ENCODE measurements at regions not wholly inside any gene's neighbourhood (a gene's known extent, or its start where the extent isn't known, plus 50 kb on each side); places are given as distances from the start of the nearest gene placed in this dataset.

DNA sequence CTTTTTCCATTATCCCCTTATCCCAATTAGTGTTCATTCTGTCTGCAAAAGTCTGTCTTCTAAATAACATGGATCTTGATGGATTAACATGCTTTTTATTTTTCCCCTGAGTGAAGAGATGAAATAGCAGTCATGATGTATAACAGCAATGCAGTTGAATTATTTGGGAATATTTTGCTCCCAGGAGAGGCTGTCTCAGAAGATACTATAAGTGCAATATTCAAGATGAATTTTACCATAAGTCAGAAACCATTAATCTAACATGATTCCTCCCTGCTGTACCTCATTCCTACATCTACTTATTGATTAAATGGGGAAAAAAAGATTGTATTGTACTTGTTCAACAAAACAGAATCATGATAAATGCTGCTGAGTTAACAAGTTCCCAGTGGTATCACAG lies 233.2 kb upstream of the KCNIP4 start (continued):
- TF ChIP-seq ZNF70 (CRISPR knock-in tag; IDR thresholded peaks at IDR 0.05) (no peak), ZNF565 (CRISPR knock-in tag; conservative IDR thresholded peaks at IDR 0.05; ENCODE audit: low read depth) (no peak), ZNF8 (CRISPR knock-in tag; IDR thresholded peaks at IDR 0.05) (no peak)

DNA sequence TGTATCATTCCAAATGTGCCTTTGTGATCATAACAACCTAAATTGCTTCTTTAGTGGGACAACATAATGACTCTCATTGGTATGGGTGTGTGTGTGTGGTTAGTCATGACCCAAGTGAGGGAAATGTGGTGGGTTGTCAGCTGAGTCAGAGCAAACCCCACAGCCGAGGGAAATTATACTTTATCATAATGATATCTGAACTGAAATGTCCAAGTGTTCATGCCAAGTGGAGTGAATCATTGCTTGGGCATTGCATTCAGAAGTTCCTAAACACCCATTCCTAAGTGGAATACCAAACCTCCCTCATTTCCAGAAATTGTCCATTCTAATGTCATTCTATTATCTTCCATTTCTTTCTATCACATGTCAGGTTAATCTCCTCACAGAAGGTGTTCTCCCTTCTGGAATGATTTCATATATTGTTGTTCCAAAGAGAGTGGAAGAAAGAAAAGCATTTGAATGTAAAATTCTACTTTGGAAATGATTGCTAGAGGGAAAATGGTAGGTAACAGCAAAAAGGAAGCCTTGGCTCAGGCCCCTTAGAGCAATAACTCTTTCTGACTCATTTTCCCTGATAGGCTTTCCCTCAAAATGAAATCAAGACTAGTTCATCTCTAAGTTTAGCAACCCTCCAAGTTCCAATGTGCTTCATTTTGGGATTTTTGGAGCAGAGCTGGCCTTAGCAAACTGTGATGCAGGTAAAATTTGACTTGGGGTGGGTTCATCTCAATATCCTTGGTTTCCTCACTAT lies 230.7 kb upstream of the KCNIP4 start:
- peak; percentile 98 for ATAC-seq
- TF ChIP-seq GLIS3 (CRISPR knock-in tag; IDR thresholded peaks at IDR 0.05), result no peak
- no peak for TF ChIP-seq ESRRG (CRISPR knock-in tag; IDR thresholded peaks at IDR 0.05)
- TF ChIP-seq ISL1 (CRISPR knock-in tag; IDR thresholded peaks at IDR 0.05), result no peak
- TF ChIP-seq, protein P1, sequence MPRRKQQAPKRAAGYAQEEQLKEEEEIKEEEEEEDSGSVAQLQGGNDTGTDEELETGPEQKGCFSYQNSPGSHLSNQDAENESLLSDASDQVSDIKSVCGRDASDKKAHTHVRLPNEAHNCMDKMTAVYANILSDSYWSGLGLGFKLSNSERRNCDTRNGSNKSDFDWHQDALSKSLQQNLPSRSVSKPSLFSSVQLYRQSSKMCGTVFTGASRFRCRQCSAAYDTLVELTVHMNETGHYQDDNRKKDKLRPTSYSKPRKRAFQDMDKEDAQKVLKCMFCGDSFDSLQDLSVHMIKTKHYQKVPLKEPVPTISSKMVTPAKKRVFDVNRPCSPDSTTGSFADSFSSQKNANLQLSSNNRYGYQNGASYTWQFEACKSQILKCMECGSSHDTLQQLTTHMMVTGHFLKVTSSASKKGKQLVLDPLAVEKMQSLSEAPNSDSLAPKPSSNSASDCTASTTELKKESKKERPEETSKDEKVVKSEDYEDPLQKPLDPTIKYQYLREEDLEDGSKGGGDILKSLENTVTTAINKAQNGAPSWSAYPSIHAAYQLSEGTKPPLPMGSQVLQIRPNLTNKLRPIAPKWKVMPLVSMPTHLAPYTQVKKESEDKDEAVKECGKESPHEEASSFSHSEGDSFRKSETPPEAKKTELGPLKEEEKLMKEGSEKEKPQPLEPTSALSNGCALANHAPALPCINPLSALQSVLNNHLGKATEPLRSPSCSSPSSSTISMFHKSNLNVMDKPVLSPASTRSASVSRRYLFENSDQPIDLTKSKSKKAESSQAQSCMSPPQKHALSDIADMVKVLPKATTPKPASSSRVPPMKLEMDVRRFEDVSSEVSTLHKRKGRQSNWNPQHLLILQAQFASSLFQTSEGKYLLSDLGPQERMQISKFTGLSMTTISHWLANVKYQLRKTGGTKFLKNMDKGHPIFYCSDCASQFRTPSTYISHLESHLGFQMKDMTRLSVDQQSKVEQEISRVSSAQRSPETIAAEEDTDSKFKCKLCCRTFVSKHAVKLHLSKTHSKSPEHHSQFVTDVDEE (CRISPR knock-in tag; IDR thresholded peaks at IDR 0.05), result no peak
- TF ChIP-seq PPARA (CRISPR knock-in tag; IDR thresholded peaks at IDR 0.05; ENCODE audit: borderline replicate concordance), result no peak
- TF ChIP-seq RARB (CRISPR knock-in tag; IDR thresholded peaks at IDR 0.05), result peak; percentile 70; the same call in 1 of the 2 replicates
- TF ChIP-seq ZFP30 (CRISPR knock-in tag; IDR thresholded peaks at IDR 0.05), result no peak
- TF ChIP-seq TOX (CRISPR knock-in tag; IDR thresholded peaks at IDR 0.05; ENCODE audit: borderline replicate concordance), result peak; percentile 54; the same call in 1 of the 2 replicates
- TF ChIP-seq ZNF565 (CRISPR knock-in tag; conservative IDR thresholded peaks at IDR 0.05; ENCODE audit: low read depth), result no peak
- no peak for TF ChIP-seq SNAI2 (CRISPR knock-in tag; IDR thresholded peaks at IDR 0.05)
- no peak for TF ChIP-seq ZNF8 (CRISPR knock-in tag; IDR thresholded peaks at IDR 0.05)
- TF ChIP-seq, protein P2, sequence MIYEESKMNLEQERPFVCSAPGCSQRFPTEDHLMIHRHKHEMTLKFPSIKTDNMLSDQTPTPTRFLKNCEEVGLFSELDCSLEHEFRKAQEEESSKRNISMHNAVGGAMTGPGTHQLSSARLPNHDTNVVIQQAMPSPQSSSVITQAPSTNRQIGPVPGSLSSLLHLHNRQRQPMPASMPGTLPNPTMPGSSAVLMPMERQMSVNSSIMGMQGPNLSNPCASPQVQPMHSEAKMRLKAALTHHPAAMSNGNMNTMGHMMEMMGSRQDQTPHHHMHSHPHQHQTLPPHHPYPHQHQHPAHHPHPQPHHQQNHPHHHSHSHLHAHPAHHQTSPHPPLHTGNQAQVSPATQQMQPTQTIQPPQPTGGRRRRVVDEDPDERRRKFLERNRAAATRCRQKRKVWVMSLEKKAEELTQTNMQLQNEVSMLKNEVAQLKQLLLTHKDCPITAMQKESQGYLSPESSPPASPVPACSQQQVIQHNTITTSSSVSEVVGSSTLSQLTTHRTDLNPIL (CRISPR knock-in tag; IDR thresholded peaks at IDR 0.05; ENCODE audit: low read depth), result no peak
- TF ChIP-seq ZC3H10 (CRISPR knock-in tag; IDR thresholded peaks at IDR 0.05), result peak; percentile 55; the same call in 1 of the 2 replicates
- TF ChIP-seq, protein P3, sequence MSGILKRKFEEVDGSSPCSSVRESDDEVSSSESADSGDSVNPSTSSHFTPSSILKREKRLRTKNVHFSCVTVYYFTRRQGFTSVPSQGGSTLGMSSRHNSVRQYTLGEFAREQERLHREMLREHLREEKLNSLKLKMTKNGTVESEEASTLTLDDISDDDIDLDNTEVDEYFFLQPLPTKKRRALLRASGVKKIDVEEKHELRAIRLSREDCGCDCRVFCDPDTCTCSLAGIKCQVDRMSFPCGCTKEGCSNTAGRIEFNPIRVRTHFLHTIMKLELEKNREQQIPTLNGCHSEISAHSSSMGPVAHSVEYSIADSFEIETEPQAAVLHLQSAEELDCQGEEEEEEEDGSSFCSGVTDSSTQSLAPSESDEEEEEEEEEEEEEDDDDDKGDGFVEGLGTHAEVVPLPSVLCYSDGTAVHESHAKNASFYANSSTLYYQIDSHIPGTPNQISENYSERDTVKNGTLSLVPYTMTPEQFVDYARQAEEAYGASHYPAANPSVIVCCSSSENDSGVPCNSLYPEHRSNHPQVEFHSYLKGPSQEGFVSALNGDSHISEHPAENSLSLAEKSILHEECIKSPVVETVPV (CRISPR knock-in tag; IDR thresholded peaks at IDR 0.05), result no peak
- TF ChIP-seq, protein P4, sequence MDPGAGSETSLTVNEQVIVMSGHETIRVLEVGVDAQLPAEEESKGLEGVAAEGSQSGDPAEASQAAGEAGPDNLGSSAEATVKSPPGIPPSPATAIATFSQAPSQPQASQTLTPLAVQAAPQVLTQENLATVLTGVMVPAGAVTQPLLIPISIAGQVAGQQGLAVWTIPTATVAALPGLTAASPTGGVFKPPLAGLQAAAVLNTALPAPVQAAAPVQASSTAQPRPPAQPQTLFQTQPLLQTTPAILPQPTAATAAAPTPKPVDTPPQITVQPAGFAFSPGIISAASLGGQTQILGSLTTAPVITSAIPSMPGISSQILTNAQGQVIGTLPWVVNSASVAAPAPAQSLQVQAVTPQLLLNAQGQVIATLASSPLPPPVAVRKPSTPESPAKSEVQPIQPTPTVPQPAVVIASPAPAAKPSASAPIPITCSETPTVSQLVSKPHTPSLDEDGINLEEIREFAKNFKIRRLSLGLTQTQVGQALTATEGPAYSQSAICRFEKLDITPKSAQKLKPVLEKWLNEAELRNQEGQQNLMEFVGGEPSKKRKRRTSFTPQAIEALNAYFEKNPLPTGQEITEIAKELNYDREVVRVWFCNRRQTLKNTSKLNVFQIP (CRISPR knock-in tag; IDR thresholded peaks at IDR 0.05; ENCODE audit: borderline replicate concordance, low read depth), result no peak

DNA sequence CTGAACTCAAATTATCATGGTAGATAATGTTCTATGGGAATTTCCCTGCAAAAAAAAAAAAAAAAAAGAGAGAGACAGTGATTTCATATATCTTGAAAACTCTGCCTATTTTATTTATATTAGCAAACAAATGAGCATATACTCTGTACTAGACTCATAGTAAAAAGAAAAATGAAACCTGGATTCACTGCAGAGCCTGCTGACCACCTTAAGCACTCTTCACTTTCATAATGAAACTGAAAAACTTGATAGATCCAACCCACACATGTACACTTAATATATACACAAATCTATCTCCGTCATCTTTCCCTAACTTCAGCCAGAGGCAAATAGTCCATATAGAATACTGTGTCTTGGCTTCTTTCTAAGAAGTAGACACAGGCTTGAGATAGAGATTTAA lies 226.1 kb upstream of the KCNIP4 start:
- ATAC-seq, result no peak
- TF ChIP-seq, protein P5, sequence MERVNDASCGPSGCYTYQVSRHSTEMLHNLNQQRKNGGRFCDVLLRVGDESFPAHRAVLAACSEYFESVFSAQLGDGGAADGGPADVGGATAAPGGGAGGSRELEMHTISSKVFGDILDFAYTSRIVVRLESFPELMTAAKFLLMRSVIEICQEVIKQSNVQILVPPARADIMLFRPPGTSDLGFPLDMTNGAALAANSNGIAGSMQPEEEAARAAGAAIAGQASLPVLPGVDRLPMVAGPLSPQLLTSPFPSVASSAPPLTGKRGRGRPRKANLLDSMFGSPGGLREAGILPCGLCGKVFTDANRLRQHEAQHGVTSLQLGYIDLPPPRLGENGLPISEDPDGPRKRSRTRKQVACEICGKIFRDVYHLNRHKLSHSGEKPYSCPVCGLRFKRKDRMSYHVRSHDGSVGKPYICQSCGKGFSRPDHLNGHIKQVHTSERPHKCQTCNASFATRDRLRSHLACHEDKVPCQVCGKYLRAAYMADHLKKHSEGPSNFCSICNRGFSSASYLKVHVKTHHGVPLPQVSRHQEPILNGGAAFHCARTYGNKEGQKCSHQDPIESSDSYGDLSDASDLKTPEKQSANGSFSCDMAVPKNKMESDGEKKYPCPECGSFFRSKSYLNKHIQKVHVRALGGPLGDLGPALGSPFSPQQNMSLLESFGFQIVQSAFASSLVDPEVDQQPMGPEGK (CRISPR knock-in tag; IDR thresholded peaks at IDR 0.05; ENCODE audit: borderline replicate concordance), result no peak
- TF ChIP-seq TOX (CRISPR knock-in tag; IDR thresholded peaks at IDR 0.05; ENCODE audit: borderline replicate concordance) (no peak), ARNTL (CRISPR knock-in tag; IDR thresholded peaks at IDR 0.05; ENCODE audit: borderline replicate concordance, low read depth) (no peak), OSR1 (CRISPR knock-in tag; IDR thresholded peaks at IDR 0.05) (no peak), RARB (CRISPR knock-in tag; IDR thresholded peaks at IDR 0.05) (no peak), ZFP3 (CRISPR knock-in tag; IDR thresholded peaks at IDR 0.05) (no peak), ZNF70 (CRISPR knock-in tag; IDR thresholded peaks at IDR 0.05) (no peak), SNAI2 (CRISPR knock-in tag; IDR thresholded peaks at IDR 0.05) (no peak), TCF4 (CRISPR knock-in tag; IDR thresholded peaks at IDR 0.05; ENCODE audit: borderline replicate concordance) (no peak), PPARA (CRISPR knock-in tag; IDR thresholded peaks at IDR 0.05; ENCODE audit: borderline replicate concordance) (no peak), ZNF8 (CRISPR knock-in tag; IDR thresholded peaks at IDR 0.05) (no peak), ZNF565 (CRISPR knock-in tag; conservative IDR thresholded peaks at IDR 0.05; ENCODE audit: low read depth) (no peak), ESRRG (CRISPR knock-in tag; IDR thresholded peaks at IDR 0.05) (no peak), BACH2 (CRISPR knock-in tag; IDR thresholded peaks at IDR 0.05; ENCODE audit: borderline replicate concordance) (no peak), GLIS3 (CRISPR knock-in tag; IDR thresholded peaks at IDR 0.05) (no peak), ZC3H10 (CRISPR knock-in tag; IDR thresholded peaks at IDR 0.05) (no peak)
- TF ChIP-seq, protein P4 (CRISPR knock-in tag; IDR thresholded peaks at IDR 0.05; ENCODE audit: borderline replicate concordance, low read depth), result no peak
- TF ChIP-seq, protein P2 (CRISPR knock-in tag; IDR thresholded peaks at IDR 0.05; ENCODE audit: low read depth), result no peak
